ENCODE measurements at regions not wholly inside any gene's neighbourhood (a gene's known extent, or its start where the extent isn't known, plus 50 kb on each side); places are given as distances from the start of the nearest gene placed in this dataset.
"Not testable (repeated sequence)": the region's sequence is repeated elsewhere in the genome, so short reads cannot be mapped to it uniquely, and the experiment has no call there.

DNA sequence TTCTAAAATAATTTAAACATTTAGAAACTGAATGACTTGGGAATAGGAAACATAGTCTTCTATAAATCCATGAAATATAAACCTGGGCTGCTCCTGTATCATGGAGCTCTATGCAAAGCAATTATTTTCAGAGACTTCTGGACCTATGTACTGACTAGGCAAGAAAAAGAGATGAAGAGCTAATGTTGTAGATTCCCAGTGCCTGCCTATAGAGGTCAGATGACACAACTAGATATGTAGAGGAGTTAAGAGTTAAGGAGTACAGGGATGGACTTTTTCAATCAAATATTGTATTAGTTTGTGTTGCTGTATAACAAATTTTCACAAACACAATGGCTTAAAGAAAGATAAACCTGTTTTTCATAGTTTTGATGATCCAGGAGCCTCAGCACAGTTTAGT is 1434.5 kb downstream of the KCNT2 start:
- DNase-seq: no peak

DNA sequence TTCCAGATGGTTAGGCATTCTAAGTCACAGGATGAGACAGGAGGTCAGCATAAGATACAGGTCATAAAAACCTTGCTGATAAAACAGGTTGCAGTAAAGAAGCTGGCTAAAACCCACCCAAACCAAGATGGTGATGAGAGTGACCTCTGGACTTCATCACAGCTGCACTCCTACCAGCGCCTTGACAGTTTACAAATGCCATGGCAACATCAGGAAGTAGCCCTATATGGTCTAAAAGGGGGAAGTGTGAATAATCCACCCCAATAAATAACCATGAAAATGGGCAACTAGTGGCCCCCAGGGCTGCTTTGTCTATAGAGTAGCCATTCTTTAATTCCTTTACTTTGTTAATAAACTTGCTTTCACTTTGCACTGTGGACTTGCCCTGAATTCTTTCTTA is 1448.4 kb downstream of the KCNT2 start:
- DNase-seq: not testable (repeated sequence)

DNA sequence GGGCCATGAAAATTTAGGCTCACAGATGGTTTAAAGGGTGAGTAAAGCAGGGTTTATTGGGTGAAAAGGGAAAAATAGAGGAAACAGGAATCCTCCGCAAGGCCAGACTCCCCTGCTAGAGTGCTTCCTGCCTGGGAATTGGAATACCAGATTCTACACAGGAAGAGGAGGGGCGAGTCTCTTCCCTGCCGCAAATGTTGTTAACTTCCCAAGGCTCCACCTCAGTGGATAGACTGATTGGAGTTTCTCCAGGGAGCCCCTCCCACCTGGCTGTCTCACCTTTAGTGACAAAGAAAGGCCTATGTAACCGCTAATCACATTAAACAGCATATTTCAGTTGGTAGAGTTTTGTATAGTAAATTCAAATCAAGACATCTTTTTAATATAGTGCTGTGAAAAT is 1450.1 kb downstream of the KCNT2 start:
- no peak for DNase-seq

DNA sequence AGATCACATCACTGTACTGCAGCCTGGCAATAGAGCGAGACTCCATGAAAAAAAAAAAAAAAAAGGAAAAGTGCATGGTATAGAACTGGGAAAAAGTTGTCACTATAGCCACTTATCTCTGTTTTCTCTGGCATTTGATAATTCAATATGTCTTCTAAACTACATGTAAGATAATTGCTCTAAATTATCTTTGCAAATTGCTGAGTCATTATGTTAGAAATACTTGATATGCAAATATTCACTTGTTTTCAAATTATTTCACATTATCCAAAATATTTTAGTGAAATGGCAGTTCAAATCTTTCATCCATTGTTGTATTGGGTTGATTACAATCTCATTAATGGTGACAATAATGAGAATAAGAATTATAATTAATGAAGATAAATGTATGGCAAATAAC is 1455.1 kb downstream of the KCNT2 start:
- no peak for DNase-seq

DNA sequence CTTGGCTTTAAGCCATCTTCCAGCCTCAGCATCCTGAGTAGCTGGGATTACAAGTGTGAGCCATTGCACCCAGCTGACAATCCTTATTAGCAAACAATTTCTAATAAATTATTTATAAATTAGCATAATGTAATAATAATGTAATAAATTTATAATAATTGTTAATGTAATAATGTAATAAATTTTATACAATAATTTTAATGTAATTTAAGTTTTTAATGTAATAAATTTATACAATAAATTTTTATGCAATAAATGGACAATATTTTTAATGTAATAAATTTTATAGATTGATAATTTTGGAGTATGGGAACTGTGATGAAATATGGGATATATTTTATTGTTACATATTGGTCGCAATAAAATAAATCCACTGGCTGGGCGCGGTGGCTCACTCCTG is 1457.5 kb downstream of the KCNT2 start:
- DNase-seq: no peak

DNA sequence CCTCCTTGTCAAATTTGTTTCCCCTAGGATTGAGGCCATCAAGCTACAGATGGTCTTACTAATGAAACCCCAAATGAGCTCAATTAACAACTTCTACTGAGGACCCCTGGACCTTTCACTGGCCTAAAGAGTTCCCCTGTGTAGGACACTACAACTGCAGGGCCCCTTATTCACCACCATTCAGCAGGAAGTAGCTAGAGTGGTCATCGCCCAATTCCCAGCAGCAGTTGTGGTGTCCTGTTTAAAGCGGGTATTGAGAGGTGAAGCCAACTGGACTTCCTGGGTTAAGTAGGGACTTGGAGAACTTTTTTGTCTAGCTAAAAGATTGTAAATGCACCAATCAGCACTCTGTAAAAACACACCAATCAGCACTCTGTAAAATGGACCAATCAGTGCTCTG is 1466.9 kb downstream of the KCNT2 start:
- DNase-seq: no peak

DNA sequence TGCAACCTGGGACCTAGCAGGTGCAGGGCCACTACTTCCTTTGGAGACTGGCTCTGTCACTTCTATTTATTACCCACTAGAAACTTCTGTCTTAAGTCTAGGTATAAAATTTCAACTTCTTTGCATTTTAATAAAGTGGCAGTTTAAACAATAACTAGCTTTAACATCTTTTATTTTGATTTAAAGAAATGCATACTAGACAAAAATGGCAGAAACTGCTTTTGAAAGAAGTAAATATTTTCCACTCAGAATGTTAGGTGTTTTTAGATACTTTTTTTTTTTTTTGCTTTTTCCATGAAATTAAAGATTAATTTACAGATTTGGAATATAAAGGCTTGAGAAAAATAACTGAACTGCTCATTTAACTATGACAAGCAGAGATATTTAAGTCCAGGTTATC is 1477.6 kb downstream of the KCNT2 start:
- DNase-seq: no peak

DNA sequence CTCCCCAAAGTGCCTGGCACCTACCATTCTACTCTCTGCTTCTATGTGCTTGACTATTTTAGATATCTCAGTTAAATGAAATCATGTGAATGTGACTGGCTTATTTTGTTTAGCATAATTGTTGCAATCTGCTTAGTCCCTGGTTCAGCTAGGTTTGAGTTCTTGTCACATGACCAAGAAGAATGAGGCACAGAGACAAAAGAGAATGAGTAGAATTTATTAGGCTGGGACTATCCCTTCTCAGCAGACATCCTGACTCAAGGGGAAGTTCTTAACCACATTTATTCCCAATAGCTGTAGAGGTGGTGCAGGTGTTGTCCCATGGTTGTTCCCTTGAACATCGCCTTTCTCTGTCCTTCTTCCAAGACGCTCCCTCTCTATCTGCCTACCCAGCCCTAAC is 1485.7 kb downstream of the KCNT2 start:
- no peak for DNase-seq

DNA sequence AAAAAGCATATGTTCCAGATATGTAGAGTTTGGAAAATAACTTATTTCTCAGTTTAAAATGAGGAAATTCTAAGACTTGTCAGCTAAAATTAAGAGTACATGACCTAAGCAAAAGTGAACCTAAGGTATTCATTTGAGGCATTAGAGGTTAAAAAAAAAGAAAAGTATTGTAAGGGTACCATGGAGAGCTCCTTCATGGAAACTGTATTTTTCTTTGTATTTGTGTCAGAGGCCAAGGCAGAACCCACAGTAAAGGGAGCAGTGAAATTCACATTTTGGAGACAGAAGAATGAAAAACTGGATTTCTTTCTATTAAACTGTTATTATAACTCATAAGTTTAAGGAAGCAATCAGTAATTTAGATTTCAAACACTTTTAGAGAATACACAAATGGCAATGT is 1494.8 kb downstream of the KCNT2 start:
- no peak for DNase-seq

DNA sequence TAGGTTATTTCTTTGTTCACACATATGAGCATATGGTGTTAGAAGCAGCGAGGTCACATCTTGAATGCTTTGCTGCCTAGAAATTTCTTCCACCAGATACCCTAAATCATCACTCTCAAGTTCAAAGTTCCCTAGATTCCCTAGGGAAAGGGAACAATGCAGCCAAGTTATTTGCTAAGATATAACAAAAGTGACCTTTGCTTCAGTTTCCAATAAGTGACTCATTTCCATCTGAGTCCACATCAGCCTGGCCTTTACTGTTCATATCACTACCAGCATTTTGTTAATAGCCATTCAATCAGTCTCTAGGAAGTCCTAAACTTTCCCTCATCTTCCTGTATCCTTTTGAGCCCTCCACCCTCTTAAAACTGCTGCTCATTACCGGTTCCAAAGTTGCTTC is 1502.5 kb downstream of the KCNT2 start:
- no peak for DNase-seq

DNA sequence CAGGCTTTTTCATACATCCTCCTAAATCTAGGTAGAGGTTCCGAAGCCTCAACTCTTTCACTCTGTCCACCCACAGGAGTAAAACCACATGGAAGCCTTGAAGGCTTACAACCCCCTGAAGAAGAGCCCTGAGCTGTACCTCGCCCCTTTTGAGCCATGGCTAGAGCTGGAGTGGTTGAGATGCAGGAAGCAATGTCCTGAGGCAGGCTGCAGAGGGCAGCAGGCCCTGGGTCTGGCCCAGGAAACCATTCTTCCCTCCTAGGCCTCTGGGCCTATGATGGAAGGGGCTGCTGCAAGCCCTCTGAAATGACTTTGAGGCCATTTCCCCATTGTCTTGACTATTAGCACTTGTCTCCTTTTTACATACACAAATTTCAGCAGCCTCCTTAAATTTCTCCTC is 1503.0 kb downstream of the KCNT2 start:
- DNase-seq: no peak

DNA sequence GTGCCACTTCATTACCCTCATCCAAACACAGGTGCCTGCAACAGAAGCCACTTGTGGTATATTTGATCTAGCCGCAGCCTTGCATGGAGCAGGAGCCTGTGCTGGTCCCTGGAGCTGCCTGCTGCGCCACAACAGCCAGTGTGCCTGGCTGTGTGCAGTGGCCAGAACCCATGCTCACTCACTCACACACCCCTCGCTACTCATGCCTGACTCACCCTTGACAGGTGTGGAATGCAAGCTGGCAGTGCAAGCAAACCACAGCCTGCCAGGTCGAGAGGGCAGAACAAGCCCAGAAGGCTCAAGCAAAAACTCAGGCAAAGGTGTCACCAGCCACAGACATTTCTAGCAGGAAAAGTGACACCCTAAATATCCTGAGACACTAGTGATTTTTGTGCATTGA is 1510.9 kb downstream of the KCNT2 start:
- no peak for DNase-seq

DNA sequence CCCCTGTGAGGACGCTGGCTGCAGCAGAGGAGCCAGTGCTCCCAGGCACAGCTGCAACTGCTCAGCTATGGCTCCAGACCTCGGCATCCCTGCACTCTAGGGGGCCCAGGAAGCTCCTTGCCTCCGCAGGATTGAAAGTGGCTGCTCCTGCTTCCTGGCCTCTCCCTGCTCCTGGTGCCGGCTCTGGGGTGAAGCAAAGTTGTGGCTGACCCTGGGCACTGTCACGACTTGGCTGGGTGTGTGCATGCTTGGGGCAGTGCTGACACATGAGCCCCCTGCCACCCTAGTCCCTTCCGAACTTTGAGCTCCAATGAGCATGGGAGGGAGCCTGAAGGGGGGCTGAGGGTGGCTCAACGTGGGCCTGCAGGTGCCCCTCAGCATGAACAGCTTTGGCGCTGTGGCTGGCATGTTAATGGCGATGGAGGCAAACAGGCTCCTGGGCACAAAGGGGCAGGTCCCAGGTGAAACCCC is 1512.2 kb downstream of the KCNT2 start:
- DNase-seq: no peak

DNA sequence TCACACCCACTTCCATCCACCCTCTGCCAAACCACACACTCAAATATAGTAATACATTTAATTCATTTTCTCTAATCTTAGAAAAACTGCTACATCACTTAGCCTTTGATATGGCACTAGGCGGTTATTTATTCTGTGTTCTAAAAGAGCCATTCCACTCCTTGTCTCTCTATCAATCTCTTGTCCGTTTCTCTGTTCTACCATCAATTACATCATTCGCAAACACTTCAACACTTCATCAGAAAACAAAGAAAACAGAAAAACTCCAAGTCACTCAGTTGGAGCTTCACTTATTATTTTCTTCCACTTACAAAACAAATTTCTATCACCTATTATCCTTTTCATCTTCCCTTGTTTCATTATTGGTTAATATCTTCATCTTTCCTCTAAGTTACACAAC is 1523.0 kb downstream of the KCNT2 start:
- DNase-seq: no peak

DNA sequence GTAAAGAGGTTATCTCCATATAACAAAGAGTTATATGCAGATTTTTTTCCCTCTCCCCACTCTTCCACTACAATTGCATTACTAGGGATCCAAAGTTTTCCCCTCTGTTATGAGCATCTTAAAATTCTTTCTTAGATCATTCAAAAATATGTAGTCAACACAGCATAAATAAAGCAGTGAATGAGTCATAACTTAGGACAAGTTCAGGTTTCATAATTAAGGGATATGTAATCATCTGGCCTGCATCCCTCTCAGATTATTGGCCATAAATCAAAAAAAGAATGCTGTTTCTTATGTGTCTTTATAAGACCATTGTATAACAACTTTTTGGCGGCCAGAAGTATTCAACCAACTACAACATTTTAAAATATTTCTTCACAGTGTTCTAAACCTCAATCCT is 1526.1 kb downstream of the KCNT2 start:
- no peak for DNase-seq

DNA sequence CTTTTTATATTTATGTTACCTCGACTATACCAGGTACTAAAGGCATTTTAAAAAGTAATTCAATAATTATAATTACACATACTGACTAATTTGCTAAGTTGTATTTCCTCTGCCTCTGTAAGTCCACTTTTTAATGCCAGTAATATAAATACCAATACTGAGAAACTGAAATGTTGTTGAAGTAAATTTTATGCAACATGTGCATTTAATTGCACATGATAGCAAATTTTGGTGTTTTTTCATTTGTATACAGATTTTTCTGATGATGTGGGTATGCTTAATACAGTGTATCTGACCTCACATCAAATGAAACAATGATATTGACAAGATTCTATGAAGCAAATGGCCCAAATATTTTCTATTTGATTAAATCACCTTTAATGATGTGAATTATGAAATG is 1531.6 kb downstream of the KCNT2 start:
- no peak for DNase-seq

DNA sequence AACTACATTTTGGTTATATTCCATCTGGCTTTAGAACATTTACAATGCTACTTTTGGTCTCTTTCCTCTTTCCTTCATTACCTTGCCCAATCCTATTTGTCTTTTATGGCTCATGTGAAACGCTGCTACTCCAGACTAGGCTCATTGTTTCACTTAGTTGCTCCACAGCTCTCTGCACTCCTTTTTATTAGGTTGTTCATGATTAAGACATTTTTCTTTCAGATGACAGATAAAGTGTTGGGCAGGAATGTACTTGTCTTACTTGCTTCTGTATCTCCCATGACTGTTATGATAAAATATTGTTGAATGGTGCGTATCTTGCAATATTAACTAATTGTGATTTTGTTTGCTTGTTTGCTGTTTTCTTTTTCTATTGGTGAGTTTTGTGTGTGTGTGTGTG is 1532.3 kb downstream of the KCNT2 start:
- no peak for DNase-seq

DNA sequence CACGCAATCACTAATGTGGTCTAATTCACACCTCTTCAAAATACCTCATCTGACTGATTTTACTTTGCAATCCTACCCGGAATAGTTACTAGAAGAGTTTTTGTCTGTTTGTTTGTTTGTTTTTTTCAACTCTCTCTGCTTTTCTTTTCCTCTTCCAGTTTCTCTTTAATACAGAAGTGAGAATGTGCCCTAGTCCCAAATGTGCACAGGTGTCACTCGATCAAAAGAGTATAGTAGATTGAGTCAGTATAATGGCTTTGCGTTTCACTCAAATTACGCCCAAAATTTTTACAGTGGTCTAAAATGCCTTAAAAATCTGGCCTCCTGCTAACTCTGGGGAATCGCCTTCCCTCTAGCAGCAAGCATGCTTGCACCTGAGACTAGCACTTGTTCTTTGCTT is 1536.8 kb downstream of the KCNT2 start:
- no peak for DNase-seq

DNA sequence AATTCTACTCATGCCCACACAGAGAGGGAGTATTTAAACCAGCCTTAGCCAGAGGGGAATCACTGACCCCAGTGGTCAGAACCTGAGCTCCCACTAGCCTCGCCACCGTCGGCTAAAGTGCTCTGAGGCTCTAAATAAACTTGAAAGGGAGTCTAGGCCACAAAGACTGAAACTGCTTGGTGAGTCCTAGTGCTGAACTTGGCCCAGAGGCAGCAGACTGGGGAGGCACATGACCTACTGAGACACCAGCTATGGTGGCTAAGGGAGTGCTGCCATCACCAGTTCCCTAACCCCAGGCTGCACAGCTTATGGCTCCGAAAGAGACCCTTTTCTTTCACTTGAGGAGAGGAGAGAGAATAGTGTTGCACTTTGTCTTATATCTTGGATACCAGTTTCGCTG is 1542.8 kb downstream of the KCNT2 start:
- no peak for DNase-seq

DNA sequence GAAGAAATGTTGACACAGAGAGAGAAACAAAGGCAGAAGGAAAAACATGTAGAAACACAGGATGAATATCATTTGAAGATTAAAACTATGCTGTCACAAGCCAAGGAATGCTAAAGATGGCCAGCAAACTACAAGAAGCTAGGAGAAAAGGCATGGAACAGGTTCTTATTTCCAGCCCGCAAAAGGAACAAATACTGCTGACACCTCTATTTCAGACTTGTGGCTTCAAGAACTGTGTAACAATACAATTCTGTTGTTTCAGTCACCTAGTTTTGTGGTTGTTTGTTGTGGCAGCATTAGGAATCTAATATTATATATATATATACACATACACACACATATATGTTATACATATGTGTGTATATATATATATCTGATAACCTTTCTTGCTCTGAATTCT is 1543.9 kb downstream of the KCNT2 start:
- DNase-seq: no peak

DNA sequence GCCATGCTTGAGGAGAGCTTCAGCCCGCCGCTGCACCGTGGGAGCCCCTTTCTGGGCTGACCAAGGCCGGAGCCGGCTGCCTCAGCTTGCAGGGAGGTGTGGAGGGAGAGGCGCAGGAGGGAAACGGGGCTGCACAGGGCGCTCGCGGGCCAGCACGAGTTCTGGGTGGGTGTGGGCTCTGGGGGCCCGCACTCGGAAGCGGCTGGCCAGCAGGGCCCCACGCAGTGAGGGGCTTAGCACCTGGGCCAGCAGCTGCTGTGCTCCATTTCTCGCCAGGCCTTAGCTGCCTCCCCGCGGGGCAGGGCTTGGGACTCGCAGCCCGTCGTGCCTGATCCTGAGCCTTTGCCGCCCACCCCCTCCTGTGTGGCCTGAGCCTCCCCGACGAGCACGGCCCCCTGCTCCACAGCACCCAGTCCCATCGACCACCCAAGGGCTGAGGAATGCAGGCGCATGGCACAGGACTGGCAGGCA is 1554.0 kb downstream of the KCNT2 start:
- no peak for DNase-seq

DNA sequence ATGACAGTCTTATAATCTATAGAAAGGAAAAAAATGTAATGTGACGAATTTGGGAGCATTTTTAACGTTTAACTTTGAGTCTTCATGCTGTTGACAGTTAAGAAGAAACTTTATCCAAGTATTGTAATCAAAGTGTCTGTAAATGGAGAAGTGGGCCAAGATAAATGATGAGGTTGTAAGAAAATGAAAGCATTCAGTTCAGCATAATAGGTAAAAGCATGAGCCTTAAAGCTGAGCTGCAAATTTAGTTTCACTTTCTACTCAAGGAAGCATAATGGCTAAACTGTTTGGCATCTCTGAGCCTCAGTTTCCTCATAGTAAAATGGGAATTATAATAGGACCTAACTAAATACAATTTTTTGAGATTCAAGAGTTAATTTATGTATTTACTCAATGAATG is 1554.8 kb downstream of the KCNT2 start:
- DNase-seq: no peak

DNA sequence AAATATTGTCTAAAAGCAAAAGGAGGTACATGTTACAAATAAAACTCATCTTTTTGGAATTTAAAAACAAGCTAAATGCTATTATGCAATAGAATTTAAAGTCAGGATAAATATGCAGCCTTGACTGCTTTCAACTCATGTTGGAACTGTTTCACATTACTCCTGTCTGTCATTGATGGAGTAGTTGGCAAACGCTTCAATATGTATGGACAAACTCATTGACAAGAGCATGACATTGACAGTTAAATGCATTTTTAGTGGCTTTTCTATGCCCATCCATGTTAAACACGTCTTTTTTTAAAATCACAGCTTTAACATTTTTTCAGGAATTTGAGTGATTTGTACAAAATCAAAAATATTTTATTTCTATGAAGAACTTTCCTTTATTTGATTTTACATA is 1560.5 kb downstream of the KCNT2 start:
- DNase-seq: no peak

DNA sequence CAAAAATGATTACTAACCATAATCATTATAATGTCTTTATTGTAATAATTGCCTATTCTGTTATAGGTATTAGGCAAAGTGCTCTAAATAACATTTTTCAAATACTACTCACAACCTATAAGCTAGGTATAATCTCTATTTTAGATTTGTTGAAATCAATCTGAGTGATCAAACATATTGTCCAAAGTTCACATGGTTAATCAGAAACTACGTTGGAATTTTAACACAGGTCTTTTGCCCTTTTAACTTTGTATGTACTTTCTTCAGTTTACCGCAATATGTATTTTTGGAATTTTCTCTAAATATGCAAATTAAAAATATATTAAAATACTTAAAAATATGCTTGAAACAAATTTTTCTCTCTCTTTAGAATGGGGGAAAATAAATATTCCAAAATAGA is 1563.2 kb downstream of the KCNT2 start:
- DNase-seq: no peak

DNA sequence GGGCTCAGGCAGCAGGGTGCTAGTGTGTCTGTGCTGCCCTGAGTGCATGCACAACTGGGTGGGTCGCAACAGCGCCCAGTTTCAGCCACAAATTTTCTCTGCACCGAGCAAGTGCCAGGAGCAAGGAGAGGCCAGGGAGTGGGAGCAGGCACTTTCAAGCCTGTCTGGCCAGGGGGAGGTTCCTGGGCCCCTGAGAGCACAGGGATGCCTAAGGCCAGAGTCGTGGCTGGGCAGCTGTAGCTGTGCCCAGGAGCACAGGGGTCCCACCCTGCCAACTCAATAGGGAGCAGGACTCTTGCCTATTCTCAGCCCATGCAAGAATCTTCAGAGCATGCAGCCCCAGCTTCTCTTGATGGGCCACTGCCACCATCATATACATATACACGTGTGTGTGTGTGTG is 1577.4 kb downstream of the KCNT2 start:
- DNase-seq: no peak

DNA sequence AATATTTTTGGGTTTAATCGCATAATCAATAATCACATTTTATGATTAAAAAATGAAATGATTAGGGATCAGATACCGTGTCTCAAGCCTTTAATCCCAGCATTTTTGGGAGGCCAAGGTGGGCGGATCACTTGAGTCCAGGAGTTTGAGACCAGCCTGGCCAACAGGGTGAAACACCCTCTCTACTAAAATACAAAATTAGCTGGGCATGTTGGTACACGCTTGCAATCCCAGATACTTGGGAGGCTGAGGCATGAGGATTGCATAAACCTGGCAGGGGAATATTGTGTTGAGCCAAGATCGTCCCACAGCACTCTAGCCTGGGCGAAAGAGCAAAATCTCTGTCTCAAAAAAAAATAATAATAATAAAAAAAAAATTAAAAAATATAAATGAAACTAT is 1581.4 kb downstream of the KCNT2 start:
- DNase-seq: no peak
